ENCODE measurements at regions not wholly inside any gene's neighbourhood (a gene's known extent, or its start where the extent isn't known, plus 50 kb on each side); places are given as distances from the start of the nearest gene placed in this dataset.
A peak's percentile ranks its signal among the peaks of the same experiment; 100 is the strongest.

DNA sequence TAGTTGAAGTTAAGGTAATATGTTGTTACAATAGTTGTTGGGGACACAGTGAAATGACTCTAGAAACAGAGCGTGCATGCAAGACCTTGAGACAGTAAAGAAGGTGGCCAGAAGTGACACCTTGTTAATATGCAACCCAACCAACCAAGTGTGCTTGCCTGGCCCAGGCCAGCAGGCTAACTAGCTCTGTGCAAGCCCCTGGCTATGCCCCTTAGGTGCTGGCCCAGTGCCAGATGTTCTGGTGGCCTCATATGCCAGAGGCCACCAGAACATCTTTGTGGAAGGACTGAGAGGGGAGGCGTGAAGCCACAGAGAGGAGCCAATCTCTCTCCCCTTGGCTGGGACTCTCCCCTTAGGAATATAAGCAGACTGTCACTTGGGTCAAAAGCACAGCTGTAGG is 111.2 kb upstream of the JUN start:
- DNase-seq: no peak

DNA sequence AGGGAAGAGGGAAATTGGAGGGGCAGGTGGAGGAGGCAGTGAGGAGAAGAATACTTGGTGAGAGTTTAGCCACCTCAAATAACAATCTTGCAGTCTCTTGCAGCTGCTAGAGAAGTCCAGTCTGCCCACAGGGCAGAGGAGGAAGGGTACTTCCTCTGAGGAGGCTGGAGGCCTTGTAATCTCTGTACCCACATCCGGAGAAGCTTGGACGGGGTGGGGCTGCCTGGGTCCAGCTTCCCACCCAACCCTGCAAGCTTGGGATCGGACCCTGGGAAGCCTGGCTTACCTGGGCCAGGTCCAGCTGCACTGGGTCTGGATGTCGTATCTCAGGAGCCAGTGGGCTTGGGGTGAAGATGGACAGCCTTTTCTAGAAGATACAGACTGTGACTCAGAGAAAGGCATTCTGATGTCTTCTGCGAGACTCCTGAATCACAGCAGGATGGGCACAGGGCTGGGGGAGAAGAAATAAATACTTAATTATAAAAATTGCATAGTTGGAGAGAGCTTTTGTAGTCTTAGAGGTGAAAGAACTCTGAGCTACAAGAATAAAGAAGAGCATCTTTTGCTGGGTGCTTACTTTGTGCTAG is 111.8 kb upstream of the JUN start:
- DNase-seq: no peak

DNA sequence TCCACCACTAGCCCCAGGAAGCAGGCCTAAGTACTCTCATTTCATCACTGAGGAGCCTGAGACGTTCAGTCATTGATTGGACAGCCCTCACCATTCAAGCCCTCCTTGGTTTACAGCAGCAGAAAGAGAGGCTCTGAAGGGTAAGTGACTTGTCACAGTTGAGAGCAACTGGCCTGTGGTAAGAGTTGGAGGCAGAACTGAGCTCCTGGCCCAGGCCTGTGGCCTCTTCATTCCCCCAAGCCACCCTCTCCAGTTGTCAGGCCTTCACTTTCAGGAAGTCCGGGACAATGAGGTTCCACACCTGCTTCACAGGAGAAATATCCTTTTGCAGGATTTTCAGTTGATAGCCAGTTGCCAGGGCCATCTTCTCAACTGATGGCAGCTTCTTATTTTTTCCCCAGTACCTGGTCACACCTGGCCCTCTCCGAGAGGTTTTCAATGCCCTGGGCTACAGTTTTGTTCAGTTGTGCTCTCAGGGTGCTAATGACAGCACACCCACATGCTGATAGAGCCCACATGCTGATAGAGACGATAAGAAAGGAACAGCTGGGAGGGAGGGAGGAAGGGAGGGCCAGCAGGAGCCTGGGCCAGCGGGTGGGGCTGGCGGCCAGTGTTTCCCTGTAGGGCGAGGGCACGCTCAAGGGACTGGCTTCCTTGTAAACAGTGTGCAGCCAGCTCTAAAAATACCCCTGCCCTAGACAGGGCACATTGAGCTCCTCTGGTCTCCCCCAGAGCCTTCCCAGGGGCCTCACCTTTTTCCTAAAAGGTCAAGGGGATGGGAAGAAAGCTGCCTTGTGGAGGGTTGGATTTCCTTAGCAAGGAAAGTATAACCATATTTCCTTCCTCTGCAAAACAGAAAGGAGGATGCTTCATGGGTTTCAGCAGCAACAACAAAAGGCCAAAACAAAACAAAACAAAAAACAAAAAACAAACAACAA is 112.7 kb upstream of the JUN start:
- no peak for DNase-seq

DNA sequence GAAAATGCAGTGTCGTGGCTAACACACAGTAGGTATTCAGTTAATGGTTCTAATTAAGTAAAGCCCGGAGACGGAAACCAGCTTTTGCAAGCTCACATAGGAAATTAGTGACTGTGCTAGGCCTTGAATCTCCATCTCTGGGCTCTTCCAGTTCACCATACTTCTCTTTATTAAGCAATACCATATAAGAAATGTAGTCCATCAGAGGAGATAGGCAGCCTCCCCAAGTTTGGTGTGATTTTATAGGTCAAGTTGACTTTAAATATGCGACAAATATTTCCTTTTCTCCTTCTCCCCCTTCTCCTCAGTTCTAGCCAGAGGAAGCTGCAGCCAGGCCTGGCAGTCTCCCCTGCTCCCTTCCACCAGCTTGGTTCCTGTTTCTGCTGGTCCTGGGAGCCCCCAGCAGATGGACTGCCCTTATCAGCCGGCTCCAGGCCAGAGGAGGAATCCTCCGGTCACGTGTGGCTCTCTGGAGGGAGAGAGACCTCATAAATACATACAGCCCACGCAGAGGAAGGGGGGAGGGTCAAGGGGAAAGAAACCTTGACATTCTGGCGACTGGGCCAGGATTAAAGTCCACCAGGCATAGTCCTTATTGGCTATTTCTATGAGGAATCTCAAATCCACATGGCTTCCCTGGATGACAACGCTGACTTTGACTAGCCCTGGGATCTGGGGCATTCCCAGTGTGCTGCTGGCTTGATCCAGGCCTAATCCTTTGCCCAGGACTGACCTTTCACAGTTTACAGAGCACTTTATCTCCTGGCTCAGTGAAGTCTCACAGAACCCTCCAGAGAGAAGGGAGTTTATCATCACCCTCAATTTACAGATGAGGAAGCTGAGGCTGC is 115.1 kb upstream of the JUN start:
- DNase-seq: no peak

DNA sequence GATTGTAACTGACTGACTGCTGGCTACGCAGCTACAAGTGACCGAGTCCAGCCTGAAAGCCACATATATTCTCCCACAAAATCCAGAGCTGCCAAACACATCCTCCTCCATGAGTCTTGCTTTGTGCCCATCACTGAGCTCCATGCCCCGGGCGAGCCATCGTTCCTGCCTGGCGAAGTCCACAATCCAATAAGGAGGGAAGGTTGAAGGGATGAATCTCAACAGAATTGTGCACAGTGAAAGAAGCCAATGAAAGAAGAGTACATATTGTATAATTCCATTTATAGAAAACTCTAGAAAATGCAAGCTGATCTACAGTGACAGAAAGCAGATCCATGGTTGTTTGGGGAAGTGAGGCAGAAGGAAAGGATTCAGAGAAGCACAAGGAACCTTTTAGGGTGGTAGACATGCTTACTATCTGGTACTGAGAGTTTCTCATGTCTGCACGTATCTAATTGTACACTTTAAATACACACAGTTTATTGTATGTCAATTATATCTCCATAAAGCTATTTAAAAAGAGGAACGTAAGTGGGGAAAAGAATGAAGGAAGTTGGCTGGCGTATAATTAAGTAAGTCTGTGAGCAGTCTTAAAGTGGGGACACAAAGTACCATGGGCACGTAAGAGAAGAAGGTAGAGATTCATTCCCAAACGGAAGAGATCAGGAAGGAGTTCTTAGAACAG is 115.9 kb upstream of the JUN start:
- DNase-seq: no peak

DNA sequence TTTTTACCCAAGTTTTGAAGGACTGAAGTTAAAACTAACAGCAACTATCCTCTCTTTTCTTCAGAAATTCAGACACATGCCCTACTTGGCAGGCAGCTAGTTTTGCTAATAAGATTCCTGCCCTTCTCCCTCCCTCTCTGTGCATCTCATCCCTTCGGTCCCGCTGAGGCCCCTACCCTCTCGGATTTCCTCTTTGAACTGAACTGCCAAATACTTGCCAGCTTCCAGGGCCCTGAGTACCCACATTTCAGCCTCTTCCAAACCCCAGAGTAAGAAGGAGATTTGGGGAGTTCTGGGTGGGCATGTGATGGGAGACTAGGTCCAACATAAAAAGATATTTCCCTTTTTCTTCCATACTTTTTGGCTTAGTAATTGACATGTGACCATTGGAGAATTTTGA is 116.5 kb upstream of the JUN start:
- no peak for DNase-seq

DNA sequence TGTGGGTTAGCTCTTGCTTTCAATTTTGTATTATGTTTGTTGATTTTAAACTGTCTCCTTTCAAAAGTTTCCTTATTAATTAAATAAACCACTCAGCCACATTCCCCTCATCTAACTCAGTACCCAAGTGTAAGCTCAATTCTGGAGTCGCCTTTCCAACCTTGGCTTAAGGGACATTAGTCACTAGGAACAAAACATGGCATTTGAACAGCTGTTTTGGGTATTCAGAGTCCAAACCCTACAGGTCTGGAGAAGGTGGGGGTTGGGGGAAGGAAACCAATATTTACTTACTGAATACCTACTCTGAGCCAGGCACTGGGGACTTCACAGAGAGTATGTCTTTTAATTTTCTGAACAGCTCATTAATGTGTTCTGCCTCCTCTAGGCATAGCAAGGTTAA is 117.2 kb upstream of the JUN start:
- DNase-seq: no peak

DNA sequence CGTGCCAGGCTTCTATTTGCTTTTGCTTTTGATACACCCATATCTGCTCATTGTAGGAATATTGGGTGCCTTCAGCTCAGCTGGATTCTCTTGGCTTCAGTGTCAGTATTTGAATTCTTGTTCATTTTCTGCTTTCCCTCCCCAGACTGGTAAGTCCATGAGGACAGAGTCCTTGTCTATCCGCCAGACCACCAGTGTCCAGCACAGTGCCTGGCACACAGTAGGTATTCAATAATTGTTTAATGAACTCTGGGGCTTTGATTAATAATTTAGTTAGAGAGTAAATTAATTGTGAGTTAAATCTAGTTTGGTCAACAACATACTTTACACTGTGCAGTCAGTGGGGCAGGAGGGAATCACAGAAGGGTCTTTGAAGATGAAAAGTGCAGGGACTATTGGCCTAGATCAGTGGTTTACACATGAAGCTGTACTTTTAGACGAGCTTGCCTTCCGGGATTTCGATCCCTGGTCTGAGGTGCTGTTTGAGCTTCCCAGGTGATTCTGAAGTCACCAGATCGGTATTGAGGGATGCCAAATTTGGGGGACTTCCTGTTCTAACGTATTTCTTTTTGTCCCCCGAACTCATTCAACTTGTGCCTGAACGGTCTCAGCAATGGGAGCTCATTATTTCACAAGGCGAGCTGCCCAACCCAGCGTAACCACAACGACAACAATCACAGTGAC is 119.1 kb upstream of the JUN start:
- DNase-seq: no peak

DNA sequence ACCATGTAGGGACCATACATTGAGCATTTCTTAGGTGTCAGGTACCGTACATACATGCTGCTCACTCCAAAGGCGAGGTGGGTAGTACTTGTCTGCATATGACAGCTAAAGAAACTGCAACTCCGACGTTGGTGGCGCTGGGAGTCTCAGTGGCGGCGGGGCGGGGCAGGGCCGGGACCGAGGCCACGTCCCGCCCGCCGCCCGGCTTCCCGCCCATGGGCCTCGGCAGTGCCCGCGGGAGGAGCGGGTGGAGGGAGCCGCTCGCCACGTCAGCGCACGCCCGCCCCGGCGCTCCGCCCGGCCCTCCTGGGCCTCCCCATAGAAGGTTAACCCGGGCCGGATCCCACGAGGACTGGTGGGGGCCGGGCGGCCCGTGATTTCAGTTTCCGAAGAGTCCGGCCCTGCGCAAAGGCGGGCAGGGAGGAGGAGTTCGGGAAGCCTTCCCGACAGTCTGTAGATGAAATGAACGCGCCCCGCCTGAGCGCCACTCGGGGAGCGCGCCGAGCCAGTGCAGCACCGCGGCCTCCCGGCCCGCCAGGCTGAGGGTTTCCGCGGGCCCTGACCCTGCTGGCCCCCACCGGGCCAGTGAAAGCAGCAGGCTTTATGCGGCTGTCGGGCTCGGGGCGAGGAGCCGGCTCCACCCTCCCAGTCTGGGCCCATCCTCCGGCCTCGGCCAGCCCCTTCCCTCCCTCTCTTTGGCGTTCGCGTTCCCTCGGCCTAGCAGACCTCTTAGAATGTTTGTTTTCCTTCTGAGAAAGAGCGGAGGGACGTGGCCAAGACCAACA is 119.9 kb upstream of the JUN start:
- peak; percentile 82 for DNase-seq

DNA sequence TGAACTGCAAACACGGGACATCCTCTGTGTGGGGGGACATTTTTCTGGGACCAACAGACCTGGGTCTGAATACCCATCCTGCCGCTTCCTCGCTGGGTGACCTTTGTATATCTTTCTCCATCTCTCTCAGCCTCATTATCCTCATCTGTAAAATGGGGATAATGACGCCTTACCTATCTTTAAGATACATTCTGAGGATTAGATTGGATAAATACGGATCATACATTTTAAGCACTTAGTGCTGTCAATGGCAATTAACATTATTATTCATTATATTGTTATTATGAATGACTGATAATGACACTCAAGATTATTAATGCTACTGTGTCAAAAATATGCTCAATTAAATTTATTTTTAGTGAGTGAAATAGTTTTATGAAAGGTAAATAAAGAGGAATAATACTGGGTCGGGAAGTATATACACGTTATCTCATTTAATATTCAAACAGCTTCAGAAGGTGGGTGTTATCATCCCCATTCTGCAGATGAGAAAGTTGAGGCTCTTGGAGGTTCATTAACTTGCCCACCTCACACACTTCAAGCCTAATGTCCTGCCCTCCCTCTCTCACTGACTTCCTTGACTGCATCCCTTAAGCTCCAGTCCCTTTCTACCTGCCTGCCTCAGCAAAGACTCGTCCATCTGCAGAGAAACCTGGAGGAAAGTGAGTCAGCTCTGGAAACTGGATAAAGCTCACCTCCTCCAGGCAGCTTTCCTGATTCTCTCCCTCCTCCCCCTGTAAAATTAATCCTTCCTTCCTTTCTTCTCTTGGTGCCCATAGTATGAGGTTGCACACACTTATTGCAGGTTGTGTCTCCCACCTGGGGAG is 120.7 kb upstream of the JUN start:
- no peak for DNase-seq

DNA sequence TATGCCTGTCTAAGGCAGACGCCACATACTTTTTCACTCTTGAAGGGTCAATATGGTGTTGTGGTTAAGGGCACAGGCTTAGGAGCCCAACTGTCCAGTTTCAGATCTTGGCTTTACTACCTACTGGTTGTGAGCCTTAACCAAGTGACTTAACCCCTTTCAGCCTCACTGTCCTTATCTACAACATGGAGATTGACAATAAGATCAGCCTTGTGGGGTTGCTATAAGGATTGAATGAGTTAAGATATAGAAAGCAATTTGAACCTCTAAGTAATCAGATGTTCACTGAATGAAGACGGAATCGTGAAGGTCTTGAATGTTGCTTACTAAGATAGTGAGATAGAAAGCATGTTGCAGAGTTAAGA is 121.3 kb upstream of the JUN start:
- no peak for DNase-seq

DNA sequence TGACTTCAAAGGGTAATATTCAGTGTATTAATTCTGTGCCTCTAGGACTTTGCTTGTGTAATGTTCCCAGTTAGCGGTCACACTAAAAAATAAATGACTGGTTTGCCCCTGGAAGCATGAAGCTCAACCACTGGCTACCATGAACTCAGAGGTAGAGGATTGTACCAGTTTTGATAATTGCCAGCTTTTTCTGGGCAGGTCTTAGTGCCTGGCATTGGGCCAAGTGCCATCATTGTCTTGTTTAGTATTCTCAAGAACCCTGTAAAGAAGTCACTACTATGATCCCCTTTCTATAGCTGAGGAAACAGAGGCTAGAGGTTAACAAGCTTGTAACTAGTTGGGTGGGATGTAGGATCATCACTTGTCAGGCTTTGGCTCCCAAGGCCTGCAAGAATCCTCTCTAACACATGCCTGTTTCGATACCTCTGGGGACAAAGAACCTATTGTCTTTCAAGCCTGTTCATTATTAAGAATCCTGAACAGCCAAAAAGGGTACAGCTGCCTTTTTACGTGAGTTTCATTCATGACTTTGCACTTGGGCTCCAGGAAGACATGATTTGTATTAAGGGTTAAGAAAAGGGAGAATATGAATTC is 121.9 kb upstream of the JUN start:
- DNase-seq: no peak

DNA sequence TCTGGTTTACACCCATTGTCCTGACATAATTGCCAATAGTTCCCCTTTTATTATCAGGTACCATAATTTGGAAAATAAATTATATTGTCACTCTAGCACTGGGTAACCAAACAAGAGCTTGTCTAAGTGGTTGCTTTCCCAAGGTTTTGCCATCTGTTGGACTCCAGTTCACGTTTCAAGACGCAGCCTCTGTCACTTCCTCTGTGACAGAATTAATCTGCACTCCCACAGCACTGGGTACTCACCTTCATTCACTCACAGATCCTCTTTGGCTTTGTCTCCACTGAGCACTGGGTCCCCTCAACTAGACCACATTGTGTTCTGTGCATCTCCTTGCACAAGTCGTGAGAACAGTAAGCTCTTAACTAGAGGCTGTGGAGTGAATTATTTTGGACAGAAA is 123.6 kb upstream of the JUN start:
- DNase-seq: no peak

DNA sequence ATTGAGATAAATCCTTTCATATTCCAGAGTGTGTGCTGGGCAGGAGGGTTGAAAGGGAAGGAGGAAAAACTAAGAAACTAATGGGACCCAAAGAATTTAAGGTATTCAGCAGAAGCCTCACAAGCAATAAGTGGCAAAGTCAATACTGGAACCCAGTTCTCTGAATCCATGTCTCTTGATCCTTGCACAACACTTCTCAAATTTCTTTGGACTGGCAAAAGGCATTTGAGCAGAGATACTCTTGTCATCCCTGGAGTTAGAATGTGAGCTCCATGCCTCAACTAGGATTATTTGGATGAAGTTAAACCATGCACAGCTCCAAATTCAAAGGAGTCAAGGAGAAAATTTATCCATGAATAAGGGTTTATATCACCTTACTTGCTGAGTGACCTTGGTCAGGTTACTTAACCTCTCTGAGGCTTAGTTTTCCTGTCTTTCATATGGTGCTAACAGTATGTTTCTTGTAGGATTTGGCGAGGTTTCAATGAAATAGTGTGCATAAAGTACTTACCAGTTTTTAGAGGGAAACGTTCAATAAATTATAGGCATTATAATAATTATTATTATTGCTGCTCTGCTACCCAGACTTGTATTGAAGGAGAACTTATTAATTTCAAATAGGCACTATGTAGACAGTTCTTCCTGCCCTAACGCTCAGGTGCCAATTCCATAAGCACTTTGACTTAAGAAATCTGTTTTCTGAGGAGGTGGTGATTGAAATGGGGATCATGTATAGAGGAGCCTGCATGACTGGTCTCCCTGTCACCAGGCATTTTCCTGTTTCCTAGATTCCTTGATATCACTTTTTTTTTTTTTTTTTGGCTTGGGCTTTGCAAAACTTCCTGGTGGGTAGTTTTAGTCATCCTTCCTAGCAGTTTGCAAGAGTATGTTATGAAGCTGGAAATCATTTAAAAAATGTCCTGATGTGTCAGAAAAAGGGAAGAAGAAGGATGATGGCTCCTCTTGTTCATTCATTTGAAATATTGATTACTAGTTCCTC is 125.0 kb upstream of the JUN start:
- no peak for DNase-seq

DNA sequence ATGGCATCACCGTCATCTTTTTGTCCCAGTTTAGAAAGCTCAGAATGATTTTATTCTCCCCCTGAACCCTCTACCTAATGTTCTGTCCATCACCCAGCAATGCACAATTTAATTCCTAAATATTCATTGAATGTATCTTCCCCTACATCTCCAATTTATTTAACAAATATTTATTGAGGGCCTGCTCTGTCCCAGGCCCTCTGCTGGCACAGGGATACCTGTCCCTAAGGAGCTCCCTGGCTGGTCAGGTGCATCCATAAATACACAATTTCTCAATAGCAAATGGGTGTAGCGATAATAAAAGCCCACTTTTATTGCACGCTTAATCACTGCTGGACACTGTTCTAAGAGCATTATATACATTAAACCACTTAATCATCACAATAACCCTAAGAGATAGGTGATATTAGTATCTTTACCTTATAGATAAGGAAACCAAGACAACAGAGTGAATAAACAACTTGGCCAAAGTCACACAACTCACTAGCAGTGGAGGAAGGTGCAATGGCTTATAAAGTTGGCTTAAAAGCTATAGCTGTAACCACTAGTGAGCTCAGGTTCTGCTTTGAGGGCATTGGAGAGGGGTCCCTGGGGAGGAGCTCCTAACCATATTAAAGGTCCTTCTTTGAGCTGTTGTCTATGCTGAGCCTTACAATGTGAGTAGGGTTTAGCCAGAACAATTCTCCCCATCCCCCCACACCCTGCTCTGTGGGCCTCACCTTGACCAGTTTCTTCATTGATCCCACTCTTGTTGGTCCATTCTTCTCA is 126.3 kb upstream of the JUN start:
- DNase-seq: no peak

DNA sequence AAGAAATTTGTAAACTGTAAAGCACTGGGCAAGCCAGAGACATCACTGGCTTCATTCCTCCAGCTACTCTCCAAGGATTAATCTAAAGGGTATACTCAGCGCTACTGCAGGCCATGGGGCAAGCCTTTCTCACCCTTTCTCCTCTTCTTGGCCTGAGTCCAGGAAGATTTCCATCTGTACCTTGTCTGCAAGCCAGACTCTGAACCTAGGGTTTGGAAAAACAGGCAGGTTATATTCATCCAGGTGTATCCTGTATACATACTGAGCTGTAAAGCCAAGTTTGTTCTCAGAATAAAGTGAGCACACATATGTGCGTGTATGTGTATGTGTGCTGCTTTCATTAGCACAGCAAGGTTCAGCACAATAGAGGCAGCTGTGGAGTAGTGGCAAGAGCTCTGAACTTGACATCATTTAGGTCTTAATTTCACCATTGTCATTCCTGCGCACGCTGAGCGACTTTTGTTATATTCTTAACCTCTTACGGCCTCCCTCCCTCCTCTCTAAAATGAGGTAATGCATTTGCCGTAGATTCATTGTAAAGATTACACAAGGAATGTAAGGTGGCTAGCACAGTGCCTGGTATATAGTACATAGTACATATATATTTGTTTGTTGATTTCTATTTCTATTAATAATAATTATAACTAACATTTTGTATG is 128.1 kb upstream of the JUN start:
- DNase-seq: no peak

DNA sequence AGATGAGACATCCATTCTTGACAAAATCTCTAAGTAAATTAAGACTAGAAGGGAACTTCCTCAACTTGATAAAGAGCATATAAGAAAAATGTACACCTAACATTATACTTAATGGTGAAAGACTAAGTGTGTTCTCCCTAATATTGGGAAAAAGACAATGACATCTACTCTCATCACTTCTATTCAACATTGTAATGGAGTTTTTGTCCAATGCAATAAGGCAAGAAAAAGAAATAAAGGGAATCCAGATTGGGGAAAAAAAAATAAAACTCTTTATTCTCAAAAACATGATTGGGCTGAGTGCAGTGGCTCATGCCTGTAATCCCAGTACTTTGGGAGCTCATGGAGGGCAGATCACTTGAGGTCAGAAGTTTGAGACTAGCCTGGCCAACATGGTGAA is 131.1 kb upstream of the JUN start:
- DNase-seq: no peak

DNA sequence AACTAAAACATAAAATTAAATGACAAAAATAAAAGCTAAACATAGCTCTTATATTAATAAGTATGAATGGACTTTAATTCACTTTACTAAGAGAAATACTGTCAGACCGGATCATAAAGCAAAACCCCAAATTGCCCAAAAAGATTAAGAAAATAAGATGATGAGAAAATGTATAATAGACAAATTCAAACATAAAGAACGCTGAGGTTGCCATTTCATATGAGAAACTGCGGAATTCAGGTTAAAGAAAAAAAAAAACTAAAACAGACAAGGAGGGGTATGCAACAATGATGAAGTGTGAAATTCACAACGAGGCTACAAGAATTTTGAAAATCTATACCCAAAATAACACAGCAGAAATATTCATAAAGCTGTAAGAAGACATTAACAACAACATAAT is 133.6 kb upstream of the JUN start:
- no peak for DNase-seq

Measured in activated CD4-positive, alpha-beta T cell treated with anti-CD3 and anti-CD28 coated beads, Interleukin-2, amount 50 U/mL, for 16 hours (primary cell).